ENCODE measurements at regions not wholly inside any gene's neighbourhood (a gene's known extent, or its start where the extent isn't known, plus 50 kb on each side); places are given as distances from the start of the nearest gene placed in this dataset.

DNA sequence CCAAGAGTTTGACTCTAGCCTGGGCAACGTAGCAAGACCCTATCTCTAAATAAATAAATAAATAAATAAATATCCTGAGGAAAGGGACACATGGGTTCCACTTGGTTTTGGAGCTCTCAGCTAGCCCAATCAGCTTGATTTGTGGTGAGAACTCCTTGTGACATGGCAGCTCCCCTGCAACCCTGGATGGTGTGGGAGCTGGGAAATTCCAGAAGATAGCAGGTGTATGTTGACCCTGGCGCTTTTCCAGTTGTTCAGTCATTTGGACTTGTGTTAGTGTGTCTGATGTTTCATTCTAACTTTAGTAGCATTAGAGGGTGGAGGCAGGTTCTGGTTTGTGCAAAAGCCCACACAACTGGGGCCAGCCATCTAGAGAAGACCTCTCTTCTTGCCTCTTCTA is 148.5 kb upstream of the NCAM1 start:
- TF ChIP-seq, protein P1, sequence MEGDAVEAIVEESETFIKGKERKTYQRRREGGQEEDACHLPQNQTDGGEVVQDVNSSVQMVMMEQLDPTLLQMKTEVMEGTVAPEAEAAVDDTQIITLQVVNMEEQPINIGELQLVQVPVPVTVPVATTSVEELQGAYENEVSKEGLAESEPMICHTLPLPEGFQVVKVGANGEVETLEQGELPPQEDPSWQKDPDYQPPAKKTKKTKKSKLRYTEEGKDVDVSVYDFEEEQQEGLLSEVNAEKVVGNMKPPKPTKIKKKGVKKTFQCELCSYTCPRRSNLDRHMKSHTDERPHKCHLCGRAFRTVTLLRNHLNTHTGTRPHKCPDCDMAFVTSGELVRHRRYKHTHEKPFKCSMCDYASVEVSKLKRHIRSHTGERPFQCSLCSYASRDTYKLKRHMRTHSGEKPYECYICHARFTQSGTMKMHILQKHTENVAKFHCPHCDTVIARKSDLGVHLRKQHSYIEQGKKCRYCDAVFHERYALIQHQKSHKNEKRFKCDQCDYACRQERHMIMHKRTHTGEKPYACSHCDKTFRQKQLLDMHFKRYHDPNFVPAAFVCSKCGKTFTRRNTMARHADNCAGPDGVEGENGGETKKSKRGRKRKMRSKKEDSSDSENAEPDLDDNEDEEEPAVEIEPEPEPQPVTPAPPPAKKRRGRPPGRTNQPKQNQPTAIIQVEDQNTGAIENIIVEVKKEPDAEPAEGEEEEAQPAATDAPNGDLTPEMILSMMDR (conservative IDR thresholded peaks at IDR 0.05; ENCODE audit: low read depth, low read length), result no peak
- TF ChIP-seq POLR2A (IDR thresholded peaks at IDR 0.05; ENCODE audit: low read depth, low read length) (no peak), RCOR1 (IDR thresholded peaks at IDR 0.05; ENCODE audit: insufficient replicate concordance, low read length) (no peak), FOS (IDR thresholded peaks at IDR 0.05; ENCODE audit: low read depth, low read length) (no peak), CHD1 (IDR thresholded peaks at IDR 0.05; ENCODE audit: low read depth, low read length) (no peak), MAFK (IDR thresholded peaks at IDR 0.05; ENCODE audit: low read depth, low read length) (no peak), RAD21 (IDR thresholded peaks at IDR 0.05; ENCODE audit: low read length) (no peak), BHLHE40 (IDR thresholded peaks at IDR 0.05; ENCODE audit: low read depth, low read length) (no peak), MXI1 (IDR thresholded peaks at IDR 0.05; ENCODE audit: borderline replicate concordance, low read depth, low read length) (no peak), NFE2L2 (IDR thresholded peaks at IDR 0.05; ENCODE audit: low read depth, low read length) (no peak)
- TF ChIP-seq, protein P2, sequence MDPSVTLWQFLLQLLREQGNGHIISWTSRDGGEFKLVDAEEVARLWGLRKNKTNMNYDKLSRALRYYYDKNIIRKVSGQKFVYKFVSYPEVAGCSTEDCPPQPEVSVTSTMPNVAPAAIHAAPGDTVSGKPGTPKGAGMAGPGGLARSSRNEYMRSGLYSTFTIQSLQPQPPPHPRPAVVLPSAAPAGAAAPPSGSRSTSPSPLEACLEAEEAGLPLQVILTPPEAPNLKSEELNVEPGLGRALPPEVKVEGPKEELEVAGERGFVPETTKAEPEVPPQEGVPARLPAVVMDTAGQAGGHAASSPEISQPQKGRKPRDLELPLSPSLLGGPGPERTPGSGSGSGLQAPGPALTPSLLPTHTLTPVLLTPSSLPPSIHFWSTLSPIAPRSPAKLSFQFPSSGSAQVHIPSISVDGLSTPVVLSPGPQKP (IDR thresholded peaks at IDR 0.05; ENCODE audit: borderline replicate concordance, low read depth, low read length), result no peak
- TF ChIP-seq, protein P3, sequence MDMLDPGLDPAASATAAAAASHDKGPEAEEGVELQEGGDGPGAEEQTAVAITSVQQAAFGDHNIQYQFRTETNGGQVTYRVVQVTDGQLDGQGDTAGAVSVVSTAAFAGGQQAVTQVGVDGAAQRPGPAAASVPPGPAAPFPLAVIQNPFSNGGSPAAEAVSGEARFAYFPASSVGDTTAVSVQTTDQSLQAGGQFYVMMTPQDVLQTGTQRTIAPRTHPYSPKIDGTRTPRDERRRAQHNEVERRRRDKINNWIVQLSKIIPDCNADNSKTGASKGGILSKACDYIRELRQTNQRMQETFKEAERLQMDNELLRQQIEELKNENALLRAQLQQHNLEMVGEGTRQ (IDR thresholded peaks at IDR 0.05; ENCODE audit: low read depth, low read length), result no peak
